ENCODE measurements at regions not wholly inside any gene's neighbourhood (a gene's known extent, or its start where the extent isn't known, plus 50 kb on each side); places are given as distances from the start of the nearest gene placed in this dataset.
"Not testable (repeated sequence)": the region's sequence is repeated elsewhere in the genome, so short reads cannot be mapped to it uniquely, and the experiment has no call there.

DNA sequence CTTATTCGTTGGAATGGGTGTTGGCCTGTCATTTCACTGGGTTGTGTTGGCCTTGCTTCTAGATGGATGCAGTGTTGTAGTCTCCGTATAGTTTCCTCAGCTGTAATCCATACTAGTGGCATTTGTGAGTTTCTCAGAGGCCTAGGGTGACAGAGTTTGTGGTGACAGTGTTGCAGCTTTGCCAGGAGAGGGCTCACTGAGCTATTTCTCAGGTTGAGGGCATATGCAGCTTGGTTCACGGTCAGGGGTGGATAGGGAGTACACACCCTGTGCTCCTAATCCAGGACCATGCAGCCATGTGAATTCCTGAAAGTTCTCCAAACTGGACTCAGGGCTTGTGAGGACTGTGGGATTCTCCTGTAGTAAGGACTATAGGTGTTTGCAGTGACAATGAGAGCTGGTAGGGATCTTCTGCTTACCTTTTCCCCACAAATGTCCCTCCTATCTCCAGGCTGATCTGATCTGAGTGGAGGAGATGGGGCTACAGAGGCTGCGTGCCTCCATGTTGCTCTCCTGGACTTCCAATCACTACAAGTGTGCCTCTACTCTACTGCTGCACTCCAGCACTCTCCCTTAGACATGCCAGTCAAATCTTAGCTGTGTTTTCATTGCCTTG lies 229.0 kb downstream of the STK31 start:
- DNase-seq, result no peak

DNA sequence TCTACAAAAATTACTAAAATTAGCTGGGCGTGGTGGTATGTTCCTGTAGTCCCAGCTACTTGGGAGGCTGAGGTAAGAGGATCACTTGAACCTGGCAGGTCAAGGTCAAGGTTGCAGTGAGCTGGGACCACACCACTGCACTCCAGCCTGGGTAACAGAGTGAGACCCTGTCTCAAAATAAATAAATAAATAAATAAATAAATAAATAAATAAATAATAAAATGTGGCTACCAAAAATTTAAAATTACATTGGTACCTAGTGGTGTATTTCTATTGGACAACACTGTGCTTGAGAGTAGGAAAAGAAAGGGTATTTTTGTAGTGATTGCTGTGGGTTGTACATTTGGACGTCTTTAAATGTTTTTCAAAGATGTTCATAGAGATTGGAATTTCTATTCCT lies 229.7 kb downstream of the STK31 start:
- DNase-seq, result not testable (repeated sequence)

DNA sequence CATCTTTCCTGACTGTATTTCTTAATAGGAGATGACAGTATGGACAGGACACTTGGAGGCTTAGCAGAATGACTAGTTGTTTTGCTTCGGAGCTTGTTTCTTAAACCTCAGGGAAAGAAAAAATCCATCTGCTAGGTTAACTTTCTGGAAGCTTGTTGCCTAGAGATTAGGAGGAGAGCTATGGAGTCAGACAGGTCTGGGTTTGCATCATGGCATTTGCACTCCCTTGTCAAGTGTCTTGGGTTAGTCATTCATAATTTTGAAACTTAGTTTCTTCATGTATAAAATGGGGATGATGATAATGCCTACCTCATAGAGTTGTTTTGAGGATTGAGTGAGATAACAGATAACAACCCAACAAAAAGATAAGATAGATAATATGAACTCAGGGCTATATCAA lies 231.5 kb downstream of the STK31 start:
- DNase-seq, result no peak

DNA sequence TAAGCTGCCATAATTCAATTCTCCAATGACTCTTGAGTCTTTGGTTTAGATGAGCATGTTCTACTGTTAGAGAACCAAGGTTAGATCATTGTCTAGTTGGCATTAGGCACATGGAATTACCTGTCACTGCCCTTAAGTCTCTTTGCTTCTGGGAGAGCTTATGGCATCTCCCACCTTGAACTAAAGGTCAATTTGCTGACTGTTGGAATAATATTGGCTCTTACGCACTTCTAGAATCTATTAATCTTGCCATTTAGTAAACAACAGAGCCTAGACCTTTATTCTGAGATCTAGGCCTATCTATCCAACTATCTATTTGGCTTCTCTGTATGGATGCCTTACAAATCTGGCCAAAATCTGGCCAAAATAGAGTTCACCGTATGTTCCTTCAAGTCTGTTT lies 232.0 kb downstream of the STK31 start:
- no peak for DNase-seq

DNA sequence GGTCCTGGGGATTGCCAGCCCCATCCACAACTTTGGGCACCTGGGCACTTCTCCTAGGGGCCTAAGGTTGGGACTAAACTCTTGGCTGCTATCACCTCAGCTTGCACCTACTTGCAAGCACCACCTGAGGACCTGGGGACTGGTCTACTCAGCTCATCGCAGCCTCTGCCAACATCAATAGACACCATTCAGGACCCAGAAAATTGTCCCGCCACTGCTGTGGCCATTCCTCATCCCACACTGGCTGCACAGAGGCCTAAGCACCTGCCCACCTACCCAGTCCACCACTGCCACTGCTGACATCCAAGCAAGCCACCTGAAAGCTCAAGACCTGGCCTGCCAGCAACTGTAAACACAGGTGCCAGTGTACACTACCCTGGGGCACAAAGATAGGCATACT lies 234.1 kb downstream of the STK31 start:
- DNase-seq, result no peak

DNA sequence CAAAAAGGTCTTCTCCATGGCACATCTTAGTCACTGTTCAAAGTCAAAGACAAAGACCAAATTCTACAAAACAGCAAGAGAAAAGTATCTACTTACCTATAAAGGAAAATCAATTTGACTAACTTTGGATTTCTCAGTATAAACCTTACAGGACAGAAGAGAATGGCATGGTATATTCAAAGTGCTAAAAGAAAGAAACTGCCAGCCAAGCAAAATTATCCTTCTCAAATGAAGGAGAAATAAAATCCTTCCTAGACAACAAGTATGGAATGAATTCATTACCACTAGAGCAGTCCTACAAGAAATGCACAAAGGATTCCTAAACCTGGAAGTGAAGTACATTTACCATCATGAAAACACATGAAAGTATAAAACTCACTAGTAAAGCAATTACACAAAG lies 235.5 kb downstream of the STK31 start:
- DNase-seq, result no peak

DNA sequence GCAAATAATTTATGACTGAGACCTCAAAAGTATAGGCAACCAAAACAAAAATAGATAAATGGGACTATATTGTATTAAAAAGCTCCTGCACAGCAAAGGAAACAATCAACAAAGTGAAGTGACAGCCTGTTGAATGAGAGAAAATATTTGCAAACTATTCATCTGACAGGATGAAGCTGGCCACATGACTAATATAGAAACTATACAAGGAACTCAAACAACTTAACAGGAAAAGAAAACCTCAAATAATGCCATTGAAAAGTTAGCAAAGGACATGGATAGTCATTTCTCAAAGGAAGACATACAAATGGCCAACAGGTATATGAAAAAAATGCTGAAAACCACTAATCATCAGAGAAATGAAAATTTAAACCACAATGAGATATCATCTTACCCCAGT lies 245.1 kb downstream of the STK31 start:
- no peak for DNase-seq

DNA sequence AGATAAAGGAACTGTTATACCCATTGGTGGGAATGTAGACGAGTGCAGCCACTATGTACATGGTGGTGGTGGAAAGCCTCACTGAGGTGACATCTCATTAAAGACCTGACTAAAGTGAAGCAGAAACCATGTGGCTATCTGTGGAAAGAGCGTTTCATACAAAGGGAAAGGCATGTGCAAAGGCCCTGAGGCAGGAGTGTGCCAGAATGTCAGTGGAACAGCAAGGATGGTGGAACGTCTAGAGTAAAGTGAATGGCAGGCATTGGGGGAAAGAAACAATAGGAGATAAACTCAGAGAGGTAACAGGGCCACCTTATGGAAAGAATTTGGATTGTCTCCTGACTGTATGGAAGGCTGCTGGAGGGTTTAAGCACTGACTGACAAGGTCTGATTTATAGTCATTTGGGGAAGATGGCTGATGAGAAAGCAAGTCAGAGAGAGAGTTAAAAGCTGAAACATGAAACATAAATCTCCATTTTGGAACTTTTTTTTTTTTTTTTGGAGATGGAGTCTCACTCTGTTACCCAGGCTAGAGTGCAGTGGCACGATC lies 245.7 kb downstream of the STK31 start:
- DNase-seq, result no peak

DNA sequence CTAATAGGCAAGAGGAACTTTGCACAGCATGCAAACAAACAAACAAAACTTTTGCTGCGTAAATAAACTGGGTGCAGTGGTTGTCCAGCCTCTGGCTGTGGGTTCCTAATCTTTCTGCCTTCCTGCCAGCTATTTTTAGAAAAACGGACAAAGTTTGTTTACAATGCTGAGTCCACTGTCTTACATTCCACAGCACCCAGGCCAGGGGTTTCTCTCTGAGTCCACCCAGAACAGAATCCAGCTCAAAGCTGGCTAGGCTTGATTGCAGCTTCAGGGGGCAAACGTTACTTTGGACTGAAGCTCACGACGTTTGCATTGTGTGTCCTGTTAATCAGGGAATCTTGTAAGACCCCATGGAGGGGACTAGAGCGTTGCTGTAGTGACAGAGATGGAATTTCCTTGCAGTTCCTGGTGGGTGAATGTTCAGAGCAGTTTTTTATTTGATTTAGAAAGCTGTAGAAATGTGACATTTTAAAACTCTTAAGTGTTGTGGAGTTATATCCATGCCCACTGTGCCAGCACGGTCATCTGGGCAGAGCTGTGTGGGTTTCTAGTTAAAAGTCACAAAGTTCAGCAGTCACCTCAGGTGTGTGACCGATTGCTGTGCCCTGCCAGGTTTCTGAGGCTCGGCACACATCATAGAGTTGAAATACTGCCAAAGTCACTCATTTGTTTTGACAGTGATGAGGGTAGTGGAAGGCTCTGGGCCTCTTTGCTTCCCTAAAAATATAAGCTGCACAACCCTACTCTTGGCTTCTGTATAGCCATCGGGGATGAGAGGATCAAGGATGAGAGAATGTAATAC lies 247.0 kb downstream of the STK31 start:
- no peak for DNase-seq

DNA sequence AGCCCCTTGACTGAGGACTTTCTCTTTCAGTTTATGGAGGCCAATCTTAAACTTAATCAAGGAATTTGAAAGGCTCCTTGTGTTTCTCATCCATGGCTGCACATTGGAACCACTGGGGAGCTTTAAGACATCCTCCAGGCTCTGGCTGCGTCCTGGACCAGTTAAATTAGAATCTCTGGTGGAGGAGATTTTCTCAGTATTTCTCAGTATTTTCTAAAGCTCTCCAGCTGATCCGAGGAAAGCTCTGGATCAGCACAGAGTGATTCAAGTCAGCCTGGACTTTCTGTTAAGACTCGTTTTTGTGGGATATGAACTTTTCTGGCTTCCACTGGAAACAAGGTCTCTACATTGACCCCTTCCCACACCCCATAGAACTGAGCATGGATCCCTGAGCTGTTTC lies 249.8 kb downstream of the STK31 start:
- no peak for DNase-seq

DNA sequence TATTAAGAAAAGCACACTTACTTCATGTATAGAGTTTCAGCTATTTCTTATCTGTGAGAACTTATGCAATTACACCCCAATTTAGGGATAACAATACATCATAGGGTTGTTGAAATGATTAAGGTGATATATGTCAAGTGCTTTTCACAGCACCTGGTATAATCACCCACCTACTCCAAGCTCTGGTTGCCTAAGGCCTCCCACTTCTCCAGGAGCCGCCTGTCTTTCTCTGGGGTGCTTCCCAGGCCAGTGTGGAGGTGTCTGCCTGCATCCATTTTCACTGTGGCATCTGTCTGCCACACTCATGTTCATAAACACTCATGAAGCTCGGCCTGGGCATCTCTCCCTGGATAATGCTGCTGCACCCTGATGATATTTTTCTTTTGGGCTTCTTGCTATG lies 250.3 kb downstream of the STK31 start:
- DNase-seq, result no peak

DNA sequence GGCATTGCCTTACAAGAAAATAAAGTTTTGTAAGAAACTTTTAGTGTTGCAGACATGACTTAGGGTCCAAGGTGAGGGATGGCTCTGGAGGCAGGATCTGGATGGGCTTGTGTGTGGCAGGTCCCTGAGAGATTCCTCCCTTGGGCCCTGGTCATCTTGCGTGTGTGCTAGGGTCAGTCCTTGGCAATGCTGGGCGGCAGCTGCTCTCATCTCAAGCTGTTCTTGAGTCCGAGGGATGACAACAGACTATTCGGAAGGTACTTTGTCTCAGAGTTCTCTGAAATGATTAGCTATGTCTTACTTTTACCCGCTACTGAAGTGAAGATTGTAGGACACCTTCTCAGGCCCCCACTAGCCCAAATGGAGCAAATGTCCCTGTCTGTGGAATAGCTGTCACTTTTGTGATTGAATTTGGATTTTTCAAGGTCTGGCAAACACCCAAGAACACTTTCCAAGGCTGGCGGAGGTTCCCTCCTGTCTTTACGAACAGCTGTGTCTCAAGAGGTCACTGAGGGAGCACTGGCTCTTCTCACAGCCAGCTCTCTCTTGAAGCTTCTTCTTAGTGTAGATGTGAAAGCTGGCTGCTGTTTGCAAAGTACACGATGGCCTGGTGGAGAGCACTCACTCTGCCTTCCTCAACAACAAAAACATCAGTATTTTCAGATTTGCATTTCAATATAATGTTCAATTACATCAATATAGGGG lies 253.6 kb downstream of the STK31 start:
- no peak for DNase-seq

DNA sequence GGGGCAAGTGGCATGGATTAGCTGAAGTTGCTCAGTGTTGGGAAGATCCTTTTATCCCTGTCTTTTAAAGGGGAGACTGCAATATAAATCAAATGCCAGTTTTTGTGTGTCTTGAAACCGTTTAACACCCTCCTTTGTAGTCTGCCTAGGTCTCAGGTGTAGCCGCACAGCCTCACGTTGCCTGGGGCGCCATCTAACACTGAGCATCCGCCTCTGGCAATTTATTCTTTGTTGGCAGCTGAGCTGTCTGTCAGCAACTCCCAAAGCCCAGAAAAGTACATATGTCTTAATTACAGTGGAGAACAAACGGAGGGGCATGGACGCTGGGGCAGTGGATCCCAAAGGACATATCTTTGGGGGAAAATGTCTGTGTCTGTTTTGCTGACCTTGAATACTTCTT lies 254.7 kb downstream of the STK31 start:
- no peak for DNase-seq

DNA sequence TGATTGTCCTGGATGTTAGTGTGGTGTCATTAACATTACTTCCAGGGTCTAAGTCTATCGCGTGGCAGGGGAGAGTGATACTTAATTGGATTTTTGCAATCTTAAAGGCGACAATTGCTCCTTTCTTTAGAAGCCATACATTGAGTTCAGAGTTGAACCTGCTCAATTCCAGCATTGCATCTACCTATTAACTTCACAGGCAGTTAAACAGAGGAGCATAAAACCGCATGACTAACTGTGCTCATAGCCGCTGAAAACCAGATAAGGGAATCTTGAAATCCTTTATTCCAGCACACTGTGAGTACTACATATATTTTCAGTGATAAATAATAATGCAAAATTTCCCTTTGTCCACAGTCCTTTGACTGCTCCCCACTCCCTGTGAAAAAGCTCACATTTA lies 255.3 kb downstream of the STK31 start:
- DNase-seq, result no peak

DNA sequence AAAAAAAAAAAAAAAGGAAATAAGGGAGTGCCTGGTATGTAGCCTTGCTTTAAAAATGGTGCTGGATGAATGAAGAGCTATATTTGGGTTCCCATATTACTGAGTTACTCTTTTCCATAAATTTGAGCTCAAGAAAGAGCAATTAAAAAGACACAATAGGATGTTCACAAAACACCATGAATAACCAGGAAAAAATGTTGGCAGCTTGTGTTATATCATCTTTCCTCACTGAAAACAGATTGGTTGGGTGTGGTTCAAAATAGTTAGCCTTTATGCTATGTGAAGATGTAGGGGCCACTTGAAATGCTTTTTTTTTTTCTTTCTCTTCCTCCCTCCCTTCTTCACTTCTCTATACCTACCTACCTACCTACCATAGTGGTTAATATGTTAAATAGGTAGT lies 256.9 kb downstream of the STK31 start:
- DNase-seq, result no peak

DNA sequence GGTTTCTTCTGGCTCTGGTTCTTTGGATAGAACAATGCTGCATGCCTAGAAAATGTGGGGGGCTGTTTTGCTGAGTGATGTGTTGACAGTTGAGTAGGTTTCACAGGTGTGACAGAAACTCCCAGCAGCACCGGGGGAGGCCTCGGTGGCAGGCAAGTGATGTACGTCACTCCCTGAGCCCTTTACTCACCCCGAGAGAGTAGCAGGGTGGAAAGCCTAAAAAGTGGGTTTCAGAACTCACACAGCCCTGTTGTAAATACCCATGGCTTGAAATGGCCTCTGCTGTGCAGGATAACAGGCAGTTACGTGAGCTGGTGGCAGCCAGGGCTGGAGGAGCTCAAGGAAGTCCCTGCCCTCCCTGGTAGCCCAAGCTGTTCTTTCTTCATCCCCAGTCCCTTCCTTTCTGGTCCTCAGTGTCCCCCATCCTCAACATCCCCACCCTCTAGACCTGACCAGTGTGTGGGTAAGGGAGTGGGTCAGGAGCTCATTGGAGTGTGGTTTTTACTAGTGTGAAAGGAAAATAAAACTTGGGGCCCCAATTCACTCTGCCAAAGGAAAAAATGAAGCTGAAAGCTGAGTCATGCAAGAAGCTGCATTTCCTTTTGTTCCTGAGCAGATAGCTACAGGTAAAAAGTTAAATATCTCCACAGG lies 258.1 kb downstream of the STK31 start:
- no peak for DNase-seq

DNA sequence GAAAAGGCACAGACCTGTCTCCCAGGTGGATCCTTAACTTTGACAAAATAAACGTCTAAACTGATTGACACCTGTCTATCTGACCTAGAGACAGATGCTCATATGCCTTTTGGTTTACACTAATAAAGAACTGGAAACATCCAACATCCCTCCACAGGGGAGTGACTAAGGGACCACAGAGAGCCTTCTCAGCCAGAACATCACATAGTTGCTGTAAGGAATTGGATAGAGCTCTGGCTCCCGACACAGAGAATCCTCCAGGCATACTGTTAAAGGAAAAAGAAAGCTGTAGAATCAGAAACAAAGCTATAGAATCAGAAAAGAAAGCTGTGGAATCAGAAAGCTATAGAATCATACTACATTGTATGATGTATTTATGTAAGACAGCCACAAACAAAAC lies 258.8 kb downstream of the STK31 start:
- DNase-seq, result no peak

DNA sequence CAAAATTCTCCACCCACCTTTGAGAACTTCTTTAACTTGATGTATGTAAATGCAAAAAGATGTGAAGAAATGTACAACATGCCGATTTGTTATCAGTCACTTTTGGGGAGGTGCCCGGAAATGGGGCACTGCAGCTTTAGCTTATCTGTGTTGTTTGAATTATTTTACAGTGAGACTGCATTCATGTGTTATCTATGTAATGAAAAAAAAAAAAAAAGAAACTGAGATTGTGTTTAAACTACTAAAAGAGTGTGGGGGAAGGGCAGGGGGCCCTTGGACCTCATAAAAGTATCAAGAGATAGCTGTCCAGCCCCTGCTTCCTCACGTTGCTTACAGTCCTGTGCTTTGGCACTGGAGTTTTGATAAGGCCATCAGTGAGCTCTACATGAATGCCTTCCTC lies 259.4 kb downstream of the STK31 start:
- no peak for DNase-seq

DNA sequence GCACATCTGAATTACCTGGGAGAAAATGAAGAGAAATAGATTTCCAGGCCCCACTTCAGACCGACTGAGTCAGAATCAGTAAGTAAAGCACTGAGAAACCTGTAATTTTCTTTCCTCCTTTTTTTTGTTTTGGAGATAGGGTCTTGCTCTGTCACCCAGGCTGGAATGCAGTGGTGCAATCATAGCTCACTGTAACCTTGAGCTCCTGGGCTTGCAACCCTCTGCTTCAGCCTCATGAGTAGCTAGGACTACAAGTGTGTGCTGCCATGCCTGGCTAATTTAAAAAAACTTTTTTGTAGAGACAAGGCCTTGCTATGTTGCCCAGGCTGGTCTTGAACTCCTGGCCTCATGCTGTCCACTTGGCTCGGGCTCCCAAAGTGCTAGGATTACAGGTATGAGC lies 260.2 kb downstream of the STK31 start:
- DNase-seq, result no peak

DNA sequence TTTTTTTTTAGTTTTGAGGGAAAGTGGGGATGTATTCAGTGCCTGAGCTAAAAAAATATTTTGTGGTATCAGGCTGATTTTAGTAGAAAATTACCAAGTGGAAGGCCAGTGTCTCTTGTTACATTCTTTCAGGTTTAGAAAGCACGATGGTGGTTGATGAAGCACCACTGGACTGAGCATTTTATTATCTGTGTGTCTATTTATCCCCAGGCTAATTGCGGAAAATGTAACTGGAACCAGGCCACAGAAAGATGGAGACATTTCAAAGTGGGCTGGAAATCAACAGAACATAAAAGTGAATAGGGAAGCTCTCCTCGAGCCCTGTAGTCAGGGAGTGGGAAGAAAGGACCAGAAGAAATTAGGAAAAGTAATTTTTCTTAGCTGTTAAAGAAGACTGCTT lies 261.0 kb downstream of the STK31 start:
- no peak for DNase-seq

DNA sequence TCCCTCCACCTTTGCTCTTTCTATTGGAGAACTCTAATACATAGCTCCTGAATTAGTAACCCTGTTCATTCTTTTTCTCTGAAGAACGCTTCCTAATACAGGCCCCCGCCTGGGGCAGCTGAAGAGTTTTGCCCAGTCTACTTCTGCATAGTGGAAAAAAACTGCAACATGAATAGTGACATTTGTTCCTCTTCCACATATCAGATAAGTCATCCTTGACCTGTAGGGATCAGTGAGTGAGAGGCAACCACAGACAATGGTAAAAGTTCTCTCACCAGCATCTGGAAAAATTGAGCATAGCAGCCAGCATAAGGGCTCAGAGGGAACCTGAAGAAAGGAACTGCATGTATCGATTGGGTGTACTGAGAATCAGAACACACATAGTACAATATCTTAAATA lies 262.0 kb downstream of the STK31 start:
- DNase-seq, result no peak

DNA sequence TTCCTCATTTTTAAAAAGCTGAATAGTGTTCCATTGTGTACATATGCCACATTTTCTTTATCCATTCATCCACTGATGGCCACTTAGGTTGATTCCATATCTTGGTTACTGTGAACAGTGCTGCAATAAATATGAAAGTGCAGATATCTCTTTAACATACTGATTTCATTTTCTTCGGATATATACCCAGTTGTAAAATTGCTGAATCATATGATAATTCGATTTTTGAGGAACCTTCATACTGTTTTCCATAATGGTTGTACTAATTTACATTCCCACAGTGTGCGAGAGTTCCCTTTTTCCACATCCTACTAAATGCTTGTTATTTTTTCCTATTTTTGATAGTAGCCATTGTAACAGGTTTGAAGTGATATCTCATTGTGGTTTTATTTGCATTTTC lies 263.2 kb downstream of the STK31 start:
- DNase-seq, result no peak

DNA sequence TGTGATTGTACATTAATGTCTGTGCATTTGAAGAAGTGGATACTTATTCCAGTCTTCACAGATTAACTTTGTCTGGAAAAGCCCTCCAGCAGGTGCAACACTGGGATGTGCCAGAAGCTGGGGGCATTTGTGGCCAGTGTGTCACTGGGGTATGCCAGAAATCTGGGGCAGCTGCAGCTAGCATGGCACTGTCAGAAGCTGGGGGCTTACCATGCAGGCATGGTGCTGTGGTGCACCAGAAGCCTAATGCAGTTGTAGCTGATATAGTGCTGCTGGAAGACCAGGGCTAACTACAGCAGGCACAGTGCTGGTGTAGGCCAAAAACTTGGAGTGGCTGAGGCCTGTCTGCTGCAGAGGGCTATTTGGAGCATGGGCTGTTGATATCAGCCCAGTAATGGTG lies 270.1 kb downstream of the STK31 start:
- DNase-seq, result no peak

DNA sequence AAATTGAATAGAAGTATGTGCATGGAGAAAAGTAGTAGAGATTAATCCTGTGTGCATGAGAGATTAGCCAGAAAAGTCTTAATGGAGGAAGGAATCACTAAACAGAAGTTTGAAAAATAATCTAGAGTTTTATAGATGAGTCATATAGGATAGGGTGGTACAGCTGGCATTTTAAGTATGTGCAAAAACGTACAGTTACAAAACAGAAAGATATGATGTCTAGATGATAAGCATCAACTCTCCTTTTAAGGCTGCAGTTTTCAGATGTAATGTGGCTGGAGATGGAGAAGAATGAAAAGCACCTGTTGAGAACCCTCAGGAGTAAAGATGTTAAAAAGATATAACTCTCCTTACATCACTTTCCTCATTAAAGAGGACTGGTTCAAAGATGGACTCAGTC lies 271.3 kb downstream of the STK31 start:
- no peak for DNase-seq

Measured in NCI-H748 treated with DMSO at 0.1 percent for 48 hours (cell line).